HG03135 (cell line): ENCODE measurements at regions not wholly inside any gene's neighbourhood (a gene's known extent, or its start where the extent isn't known, plus 50 kb on each side); places are given as distances from the start of the nearest gene placed in this dataset.
"Not testable (repeated sequence)": the region's sequence is repeated elsewhere in the genome, so short reads cannot be mapped to it uniquely, and the experiment has no call there.

ENCODE experiments used
- ATAC-seq: cut with Tn5 transposase; IDR thresholded peaks from one replicate; pipeline ENCODE4 v1.9.1; 2021; ENCODE audit warnings: mild to moderate bottlenecking, moderate library complexity; ENCODE audit not compliant: unreplicated experiment

- ATAC-seq, result no peak
Measured at GRCh38 chr6:4510317-4510716, 265.9 kb upstream of the CDYL start.

- ATAC-seq, result no peak
Measured at GRCh38 chr6:4509506-4509905, 266.7 kb upstream of the CDYL start.

GRCh38 chr6:4506792-4507191 lies 269.4 kb upstream of the CDYL start:
- no peak for ATAC-seq

GRCh38 chr6:4506223-4506622 lies 270.0 kb upstream of the CDYL start:
- ATAC-seq, result no peak

- no peak for ATAC-seq
Measured at GRCh38 chr6:4504700-4505099, 271.5 kb upstream of the CDYL start.

- ATAC-seq, result no peak
Measured at GRCh38 chr6:4503700-4504099, 272.5 kb upstream of the CDYL start.

- ATAC-seq, result no peak
Measured at GRCh38 chr6:4496284-4496683, 279.9 kb upstream of the CDYL start.

GRCh38 chr6:4491501-4492260 lies 284.5 kb upstream of the CDYL start:
- ATAC-seq, result no peak

- no peak for ATAC-seq
Measured at GRCh38 chr6:4489538-4489937, 286.7 kb upstream of the CDYL start.

- ATAC-seq, result no peak
Measured at GRCh38 chr6:4488389-4488788, 287.8 kb upstream of the CDYL start.

GRCh38 chr6:4487538-4487937 lies 288.7 kb upstream of the CDYL start:
- no peak for ATAC-seq

GRCh38 chr6:4486568-4487315 lies 289.5 kb upstream of the CDYL start:
- no peak for ATAC-seq

- no peak for ATAC-seq
Measured at GRCh38 chr6:4485735-4486134, 290.5 kb upstream of the CDYL start.

- no peak for ATAC-seq
Measured at GRCh38 chr6:4482461-4482860, 293.7 kb upstream of the CDYL start.

- no peak for ATAC-seq
Measured at GRCh38 chr6:4480788-4481735, 295.1 kb upstream of the CDYL start.

- ATAC-seq, result no peak
Measured at GRCh38 chr6:4478098-4478497, 298.1 kb upstream of the CDYL start.

GRCh38 chr6:4474810-4475209 lies 301.4 kb upstream of the CDYL start:
- ATAC-seq, result no peak

GRCh38 chr6:4472969-4473642 lies 303.1 kb upstream of the CDYL start:
- ATAC-seq, result no peak

GRCh38 chr6:4472222-4472621 lies 304.0 kb upstream of the CDYL start:
- ATAC-seq, result no peak

GRCh38 chr6:4471515-4471914 lies 304.7 kb upstream of the CDYL start:
- not testable (repeated sequence) for ATAC-seq

GRCh38 chr6:4470698-4471210 lies 305.4 kb upstream of the CDYL start:
- no peak for ATAC-seq
